ENCODE measurements at regions not wholly inside any gene's neighbourhood (a gene's known extent, or its start where the extent isn't known, plus 50 kb on each side); places are given as distances from the start of the nearest gene placed in this dataset.

- ChIA-PET CTCF (no interaction called here), POLR2A (no interaction called here)
- no peak for DNase-seq (ENCODE audit: extremely low spot score)
- TF ChIP-seq CTCF (IDR thresholded peaks at IDR 0.05; ENCODE audit: control extremely low read depth, extremely low read depth, low read depth, missing control alignments) = no peak
Measured at GRCh38 chr13:43992211-43992610, 112.5 kb downstream of the LACC1 start.

- TF ChIP-seq CTCF (IDR thresholded peaks at IDR 0.05; ENCODE audit: control extremely low read depth, extremely low read depth, low read depth, missing control alignments) = no peak
- ChIA-PET POLR2A (interaction anchor here (0.5 kb wide), 1 partner anchor 72 kb away, joined by 4 read pairs; no protein-coding TSS in a partner anchor), CTCF (interaction anchor here (0.8 to 1.5 kb wide), 3 partner anchors 9 to 87 kb away, joined by 3 read pairs; no protein-coding TSS in a partner anchor)
- no peak for DNase-seq (ENCODE audit: extremely low spot score)
Measured at GRCh38 chr13:43994999-43995859, 115.5 kb downstream of the LACC1 start.

- ChIA-PET POLR2A (no interaction called here), CTCF (interaction anchor here (0.8 to 1.5 kb wide), 2 partner anchors 25 to 88 kb away, joined by 3 read pairs; no protein-coding TSS in a partner anchor)
- no peak for TF ChIP-seq CTCF (IDR thresholded peaks at IDR 0.05; ENCODE audit: control extremely low read depth, extremely low read depth, low read depth, missing control alignments)
- DNase-seq (ENCODE audit: extremely low spot score) = no peak
Measured at GRCh38 chr13:43996221-43996620, 116.5 kb downstream of the LACC1 start.

GRCh38 chr13:44003481-44003880, 123.8 kb downstream of the LACC1 start:
- TF ChIP-seq CTCF (IDR thresholded peaks at IDR 0.05; ENCODE audit: control extremely low read depth, extremely low read depth, low read depth, missing control alignments) = no peak
- DNase-seq (ENCODE audit: extremely low spot score) = no peak
- CTCF ChIA-PET = interaction anchor here (1.3 kb wide), 1 partner anchor 435 kb away, joined by 3 read pairs; no protein-coding TSS in a partner anchor
- POLR2A ChIA-PET = no interaction called here

- CTCF ChIA-PET = interaction anchor here (1.2 kb wide), 1 partner anchor 10 kb away, joined by 3 read pairs; no protein-coding TSS in a partner anchor
- POLR2A ChIA-PET = no interaction called here
- no peak for DNase-seq (ENCODE audit: extremely low spot score)
- TF ChIP-seq CTCF (IDR thresholded peaks at IDR 0.05; ENCODE audit: control extremely low read depth, extremely low read depth, low read depth, missing control alignments) = no peak
Measured at GRCh38 chr13:44004878-44005277, 125.2 kb downstream of the LACC1 start.

- ChIA-PET CTCF (interaction anchor here (1.2 to 2.1 kb wide), 2 partner anchors 9 to 93 kb away, joined by 3 to 5 read pairs; no protein-coding TSS in a partner anchor), POLR2A (no interaction called here)
- DNase-seq (ENCODE audit: extremely low spot score) = no peak
- TF ChIP-seq CTCF (IDR thresholded peaks at IDR 0.05; ENCODE audit: control extremely low read depth, extremely low read depth, low read depth, missing control alignments) = no peak
Measured at GRCh38 chr13:44007451-44007850, 127.7 kb downstream of the LACC1 start.

All from GM10248 (cell line).